Tibial artery (tissue), 4 donors: ENCODE measurements at regions not wholly inside any gene's neighbourhood (a gene's known extent, or its start where the extent isn't known, plus 50 kb on each side); places are given as distances from the start of the nearest gene placed in this dataset.
A peak's percentile ranks its signal among the peaks of the same experiment; 100 is the strongest.

ENCODE experiments used
- DNase-seq, 2 donors: peaks; one replicate each; pipeline ENCODE4 v3.0.0-alpha.2; 2019
- H3K27ac ChIP-seq, 2 donors: fragments of 200-600 bp; sonication (generic) in 1 of 2; 1 replicate in 1 of 2; 2 replicates in 1 of 2; pipeline ENCODE4 v1.5.1; 2018 to 2019; ENCODE audit warnings: mild to moderate bottlenecking in 1 of 2
- H3K27me3 ChIP-seq, 2 donors: fragments of 200-600 bp; sonication (generic) in 1 of 2; one replicate each; pipeline versions ENCODE4 v1.5.1 to v1.6.0; 2016 to 2019
- H3K36me3 ChIP-seq, 3 donors: fragments of 200-600 bp; sonication (generic) in 2 of 3; one replicate each; pipeline ENCODE4 v1.5.1; 2016 to 2019; ENCODE audit warnings: mild to moderate bottlenecking in 2 of 3
- H3K4me1 ChIP-seq, 4 donors: fragments of 200-600 bp; sonication (generic) in 2 of 4; 1 replicate in 3 of 4; 2 replicates in 1 of 4; pipeline ENCODE4 v1.5.1; 2016 to 2019
- H3K4me3 ChIP-seq, 2 donors: fragments of 200-600 bp; sonication (generic) in 1 of 2; 1 replicate in 1 of 2; 2 replicates in 1 of 2; pipeline ENCODE4 v1.5.1; 2018 to 2019; ENCODE audit warnings: mild to moderate bottlenecking in 2 of 2
- H3K9me3 ChIP-seq, 3 donors: fragments of 200-600 bp; sonication (generic) in 1 of 3; one replicate each; pipeline ENCODE4 v1.5.1; 2016 to 2019
- intact Hi-C: fragments of 100-400 bp; cut with DNase I; formaldehyde crosslinking; loops from one replicate; pipeline ENCODE4 v1.15.0; 2023; ENCODE audit warnings: low total_unique reads
- TF ChIP-seq, protein P1 (sequence below), 2 experiments: fragments of 200-600 bp in 1 of 2; fragments of 450-650 bp in 1 of 2; IDR thresholded peaks; one replicate each; pipeline ENCODE4 v1.5.1; 2017 to 2019; ENCODE audit warnings: antibody characterized with exemption in 2 of 2, mild to moderate bottlenecking in 1 of 2, moderate library complexity in 1 of 2

DNA sequence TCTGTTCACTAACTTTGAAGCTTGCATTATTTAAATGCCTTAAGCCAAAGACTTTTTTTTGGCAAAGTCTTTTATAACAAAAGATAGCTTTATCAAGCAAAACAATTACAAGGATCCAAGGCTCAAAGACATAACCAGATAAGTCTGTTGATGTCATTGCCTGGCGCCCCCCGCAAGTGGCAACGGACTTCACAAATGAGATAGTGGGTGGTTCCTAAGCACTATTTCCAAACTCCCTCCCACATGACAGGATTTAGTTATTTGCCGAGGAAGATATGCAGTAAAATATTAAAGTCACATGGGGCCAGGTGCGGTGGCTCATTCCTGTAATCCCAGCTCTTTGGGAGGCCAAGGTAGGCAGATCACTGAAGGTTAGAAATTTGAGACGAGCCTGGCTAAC lies 194.2 kb upstream of the DDI1 start:
- H3K9me3 ChIP-seq, result no peaks in the 10 kb centered on the region
- no peak overlapping the region for H3K27ac ChIP-seq
- no peaks in the 10 kb centered on the region for H3K36me3 ChIP-seq
- DNase-seq, result no peak
- intact Hi-C loops, result no loop called here
- no peak overlapping the region for H3K4me3 ChIP-seq
- H3K4me1 ChIP-seq, result no peaks in the 10 kb centered on the region
- H3K27me3 ChIP-seq, result no peaks in the 10 kb centered on the region
- TF ChIP-seq, protein P1, sequence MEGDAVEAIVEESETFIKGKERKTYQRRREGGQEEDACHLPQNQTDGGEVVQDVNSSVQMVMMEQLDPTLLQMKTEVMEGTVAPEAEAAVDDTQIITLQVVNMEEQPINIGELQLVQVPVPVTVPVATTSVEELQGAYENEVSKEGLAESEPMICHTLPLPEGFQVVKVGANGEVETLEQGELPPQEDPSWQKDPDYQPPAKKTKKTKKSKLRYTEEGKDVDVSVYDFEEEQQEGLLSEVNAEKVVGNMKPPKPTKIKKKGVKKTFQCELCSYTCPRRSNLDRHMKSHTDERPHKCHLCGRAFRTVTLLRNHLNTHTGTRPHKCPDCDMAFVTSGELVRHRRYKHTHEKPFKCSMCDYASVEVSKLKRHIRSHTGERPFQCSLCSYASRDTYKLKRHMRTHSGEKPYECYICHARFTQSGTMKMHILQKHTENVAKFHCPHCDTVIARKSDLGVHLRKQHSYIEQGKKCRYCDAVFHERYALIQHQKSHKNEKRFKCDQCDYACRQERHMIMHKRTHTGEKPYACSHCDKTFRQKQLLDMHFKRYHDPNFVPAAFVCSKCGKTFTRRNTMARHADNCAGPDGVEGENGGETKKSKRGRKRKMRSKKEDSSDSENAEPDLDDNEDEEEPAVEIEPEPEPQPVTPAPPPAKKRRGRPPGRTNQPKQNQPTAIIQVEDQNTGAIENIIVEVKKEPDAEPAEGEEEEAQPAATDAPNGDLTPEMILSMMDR (IDR thresholded peaks at IDR 0.05), result no peak

DNA sequence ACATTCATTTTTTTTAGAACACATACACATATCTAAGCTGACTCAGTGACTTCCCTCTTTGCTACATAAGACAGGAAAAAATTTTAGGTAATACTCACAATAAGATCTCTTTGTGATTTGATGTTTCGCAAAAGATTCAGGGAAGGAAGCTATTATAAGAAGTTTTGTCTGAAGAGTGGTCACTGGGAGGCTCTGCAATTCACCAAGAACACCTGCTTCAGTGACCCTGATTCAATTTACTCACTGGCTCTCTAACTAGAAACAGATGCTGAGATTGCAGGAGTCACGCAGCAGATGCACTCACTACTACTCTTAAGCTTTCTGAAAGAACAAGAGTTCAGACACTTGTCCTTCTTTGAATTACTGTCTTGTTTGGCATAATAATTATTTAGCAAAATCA lies 193.6 kb upstream of the DDI1 start:
- Histone ChIP-seq H3K27me3 (no peaks in the 10 kb centered on the region), H3K27ac (no peak overlapping the region), H3K4me3 (no peak overlapping the region), H3K4me1 (no peaks in the 10 kb centered on the region), H3K36me3 (no peaks in the 10 kb centered on the region), H3K9me3 (no peaks in the 10 kb centered on the region)
- no peak for DNase-seq
- TF ChIP-seq, protein P1 (IDR thresholded peaks at IDR 0.05), result no peak
- intact Hi-C loops, result no loop called here

DNA sequence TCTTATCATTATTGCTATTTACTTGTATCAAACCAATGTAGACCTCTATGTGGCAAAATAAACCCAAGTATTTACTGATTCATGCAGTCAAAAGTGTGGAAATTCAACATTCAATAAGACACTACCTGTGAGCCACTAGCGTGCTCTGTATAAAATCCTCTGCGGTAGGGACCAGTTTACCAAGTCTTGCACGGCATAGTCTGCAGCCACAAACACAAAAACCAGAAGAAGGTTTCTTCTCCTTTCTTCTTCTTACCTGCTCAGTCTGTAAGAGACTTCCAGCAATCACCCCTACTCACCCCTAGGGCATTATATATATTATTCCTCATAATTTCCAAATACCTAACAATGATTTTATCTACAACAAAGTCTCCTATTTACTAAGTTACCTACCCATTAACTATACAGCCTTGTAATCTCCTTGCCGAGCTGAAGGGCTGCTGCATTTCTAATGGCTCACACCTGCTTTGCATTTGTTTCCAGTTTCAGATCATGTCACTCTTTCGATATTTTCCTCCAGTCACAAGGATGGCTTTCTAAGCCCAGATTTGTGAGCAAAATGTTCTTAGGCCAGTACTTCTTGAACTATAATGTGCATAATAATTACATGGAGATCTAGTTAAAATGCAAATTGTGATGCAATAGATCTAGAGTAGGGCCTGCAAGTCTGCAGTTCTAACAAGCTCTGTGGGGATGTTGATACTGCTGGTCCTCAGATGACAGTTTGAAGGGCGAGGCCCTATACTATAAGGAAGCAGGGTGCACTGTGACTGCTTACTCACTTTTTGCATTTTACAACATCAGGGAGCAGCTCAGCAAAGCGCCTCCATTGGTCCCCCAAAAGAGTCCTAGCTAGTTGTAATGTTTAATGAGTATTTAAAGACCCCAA lies 191.9 kb upstream of the DDI1 start:
- H3K27me3 ChIP-seq, result no peaks in the 10 kb centered on the region
- no peak for DNase-seq
- H3K4me3 ChIP-seq, result no peak overlapping the region
- no peak overlapping the region for H3K27ac ChIP-seq
- H3K36me3 ChIP-seq, result no peaks in the 10 kb centered on the region
- TF ChIP-seq, protein P1 (IDR thresholded peaks at IDR 0.05), result no peak
- peaks cover 0 to 14% (median under 1%) of the 10 kb centered on the region in 4 donors for H3K4me1 ChIP-seq
- H3K9me3 ChIP-seq, result no peaks in the 10 kb centered on the region
- intact Hi-C loops, result no loop called here

DNA sequence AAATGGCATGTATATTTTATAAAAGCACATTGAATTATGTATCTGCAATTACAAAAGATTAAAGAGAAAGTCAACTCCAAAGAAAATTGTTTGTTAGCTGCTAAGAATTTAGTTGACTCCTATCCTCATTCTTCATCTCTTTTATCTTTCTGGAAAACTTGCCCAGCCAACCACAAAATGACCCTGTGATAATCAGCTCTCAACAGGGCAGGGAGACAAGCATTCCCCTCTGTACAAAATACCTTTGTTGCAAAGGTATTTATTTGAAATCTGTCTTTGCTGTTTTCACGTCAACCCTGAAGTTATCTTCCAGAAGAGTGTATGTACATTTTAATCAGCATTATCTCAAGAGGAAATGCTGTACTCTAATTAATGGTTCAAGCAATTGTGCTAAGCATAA lies 191.1 kb upstream of the DDI1 start:
- TF ChIP-seq, protein P1 (IDR thresholded peaks at IDR 0.05), result no peak
- Histone ChIP-seq H3K27me3 (no peaks in the 10 kb centered on the region), H3K9me3 (no peaks in the 10 kb centered on the region), H3K27ac (no peak overlapping the region), H3K36me3 (no peaks in the 10 kb centered on the region), H3K4me3 (no peak overlapping the region), H3K4me1 (peaks cover 0 to 22% (median 5%) of the 10 kb centered on the region in 4 donors)
- intact Hi-C loops, result no loop called here
- DNase-seq, result no peak

DNA sequence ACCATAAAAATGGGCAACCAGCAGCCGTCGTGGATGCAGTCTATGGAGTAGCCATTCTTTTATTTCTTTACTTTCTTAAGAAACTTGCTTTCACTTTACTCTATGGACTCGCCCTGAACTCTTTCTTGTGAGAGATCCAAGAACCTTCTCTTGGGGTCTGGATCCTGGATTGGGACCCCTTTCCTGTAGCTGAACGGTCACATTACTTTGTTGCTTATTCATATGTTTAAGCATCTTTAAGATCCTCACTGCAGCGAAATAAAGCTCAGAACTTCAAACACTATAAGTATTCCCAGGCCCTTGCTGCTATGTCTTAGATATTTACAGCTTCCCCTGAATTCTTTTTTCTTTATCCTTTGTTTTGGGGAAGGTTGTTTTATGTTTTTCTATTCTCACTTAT lies 187.8 kb upstream of the DDI1 start:
- no peaks in the 10 kb centered on the region for H3K27me3 ChIP-seq
- no peak for DNase-seq
- intact Hi-C loops, result no loop called here
- H3K4me1 ChIP-seq, result peaks cover 0 to 37% (median 15%) of the 10 kb centered on the region in 4 donors
- TF ChIP-seq, protein P1 (IDR thresholded peaks at IDR 0.05), result no peak
- peak overlapping the region; percentile 55 to 56 for H3K27ac ChIP-seq
- H3K4me3 ChIP-seq, result peak overlapping the region in 1 of 2 donors; percentile 19
- no peaks in the 10 kb centered on the region for H3K9me3 ChIP-seq
- no peaks in the 10 kb centered on the region for H3K36me3 ChIP-seq
